ENCODE measurements at regions not wholly inside any gene's neighbourhood (a gene's known extent, or its start where the extent isn't known, plus 50 kb on each side); places are given as distances from the start of the nearest gene placed in this dataset.

DNA sequence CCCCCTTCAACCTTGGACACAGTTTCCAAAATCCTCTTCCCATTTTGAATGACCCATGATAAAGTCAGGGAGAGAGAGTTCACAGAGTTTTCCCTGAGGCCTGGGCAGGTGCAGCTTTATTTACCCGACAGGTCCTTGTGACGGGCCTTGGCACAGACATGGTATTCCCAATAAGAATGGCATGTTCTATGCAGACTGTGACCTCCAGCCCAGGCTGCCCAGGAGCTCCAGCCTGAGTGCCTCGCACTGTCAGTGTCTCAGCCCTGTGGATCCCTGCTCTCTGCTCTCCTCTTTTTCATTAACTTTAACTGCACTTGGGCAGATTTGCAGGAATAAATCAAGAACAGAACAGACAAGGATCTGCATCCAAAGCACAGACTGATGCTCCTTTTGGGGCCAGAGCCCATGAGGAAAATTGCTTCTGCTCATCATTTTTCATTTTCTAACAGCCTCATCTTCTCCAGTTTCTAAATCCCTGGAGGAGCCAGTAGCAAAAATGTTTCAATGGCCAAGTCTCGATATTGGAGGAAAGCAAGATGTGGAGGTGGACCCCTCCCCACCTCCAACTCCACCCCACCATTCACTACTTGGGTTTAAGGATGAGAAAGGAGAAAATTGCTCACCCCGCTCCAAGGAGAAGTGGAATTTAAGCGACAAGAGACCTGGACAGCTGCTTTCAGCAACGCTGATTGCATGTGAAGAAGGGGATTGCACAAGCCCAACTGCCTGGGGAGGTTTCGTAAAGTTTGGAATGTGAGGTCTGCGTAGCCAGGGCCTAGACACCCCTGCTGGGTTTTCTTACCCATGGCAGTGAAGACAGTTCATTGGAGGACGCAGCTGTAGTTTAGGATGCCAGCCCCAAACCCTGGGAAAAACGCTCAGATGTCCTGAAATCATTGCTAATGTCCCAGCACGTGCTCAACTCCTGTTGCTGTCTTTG is 225.9 kb downstream of the WDR11 start:
- DNase-seq: no peak

DNA sequence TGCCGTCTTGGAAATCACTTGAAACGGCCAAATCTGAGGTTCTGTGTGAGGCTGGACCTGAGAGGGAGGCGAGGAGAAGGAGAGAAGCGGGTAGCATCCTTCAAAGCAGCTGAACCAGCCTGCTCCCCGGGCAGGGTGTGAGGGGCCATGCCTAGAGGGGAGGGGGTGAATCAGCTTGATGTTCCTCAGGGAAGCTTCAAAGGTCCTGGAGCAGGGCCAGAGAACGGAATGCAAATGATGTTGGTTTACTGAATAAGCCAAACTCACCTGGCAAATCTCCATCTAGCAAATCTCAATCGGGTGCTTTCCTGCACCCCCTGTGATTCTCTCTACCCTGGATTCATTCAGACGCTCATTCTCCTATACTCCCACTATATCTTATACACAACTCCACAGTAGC is 226.9 kb downstream of the WDR11 start:
- DNase-seq: no peak

DNA sequence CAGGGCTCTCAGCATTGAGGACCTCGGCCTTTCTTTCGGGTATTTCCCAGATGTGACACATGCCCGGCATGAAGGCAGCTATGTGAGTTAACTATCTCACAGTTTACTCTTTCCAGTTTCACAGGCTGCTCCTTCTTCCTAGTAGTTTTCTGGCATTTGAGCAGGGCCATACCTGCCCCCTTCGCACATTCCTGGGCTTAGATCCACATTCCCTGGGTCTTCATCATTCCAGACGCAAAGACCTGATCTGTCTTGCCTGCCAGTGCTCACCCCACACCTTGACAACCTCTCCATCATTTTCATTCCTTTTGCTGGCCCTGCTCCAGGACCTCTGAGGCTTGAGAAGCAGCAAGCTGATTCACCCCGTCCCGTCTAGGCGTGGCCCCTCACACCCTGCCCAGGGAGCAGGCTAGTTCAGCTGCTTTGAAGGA is 227.5 kb downstream of the WDR11 start:
- DNase-seq: no peak

DNA sequence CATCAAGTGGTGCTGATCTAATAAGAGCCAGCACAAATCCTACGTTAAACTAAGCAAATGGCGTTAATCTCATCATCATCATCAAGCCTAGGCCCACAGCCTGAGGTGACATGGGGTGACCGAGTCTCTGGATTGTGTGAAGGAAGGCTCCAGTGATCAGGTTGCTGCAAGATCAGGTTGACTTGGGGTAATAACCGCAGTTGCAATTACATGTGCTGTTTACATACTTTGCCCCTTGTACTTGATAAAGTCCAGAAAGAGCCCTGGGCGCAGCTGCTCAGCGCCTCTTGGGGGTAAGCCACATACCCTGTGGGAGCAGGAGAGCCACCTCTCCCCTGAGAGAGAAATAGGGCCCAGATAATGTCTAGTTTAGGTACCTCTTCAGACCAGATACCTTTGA is 228.1 kb downstream of the WDR11 start:
- no peak for DNase-seq

GRCh38 chr10:121080281-121080891 is 229.2 kb downstream of the WDR11 start:
- no peak for DNase-seq

DNA sequence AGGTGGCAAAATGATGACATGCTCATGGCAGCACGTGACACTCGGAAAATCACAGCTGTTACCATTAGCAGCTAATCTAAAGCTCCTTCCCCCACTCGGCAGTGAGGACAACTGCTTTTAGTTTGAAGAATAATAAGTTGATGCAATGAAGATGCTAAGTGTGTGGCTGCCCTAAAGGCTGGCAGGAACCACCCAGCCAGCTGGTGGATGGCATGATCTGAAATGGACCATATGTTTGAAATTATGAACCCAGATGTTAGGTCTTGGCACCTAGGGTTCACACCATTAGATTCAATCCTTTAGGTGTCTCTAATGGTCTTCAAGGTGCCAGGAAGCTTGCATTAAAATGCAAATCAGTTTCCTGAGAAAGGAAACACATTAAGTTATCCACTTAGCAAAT is 230.1 kb downstream of the WDR11 start:
- no peak for DNase-seq

DNA sequence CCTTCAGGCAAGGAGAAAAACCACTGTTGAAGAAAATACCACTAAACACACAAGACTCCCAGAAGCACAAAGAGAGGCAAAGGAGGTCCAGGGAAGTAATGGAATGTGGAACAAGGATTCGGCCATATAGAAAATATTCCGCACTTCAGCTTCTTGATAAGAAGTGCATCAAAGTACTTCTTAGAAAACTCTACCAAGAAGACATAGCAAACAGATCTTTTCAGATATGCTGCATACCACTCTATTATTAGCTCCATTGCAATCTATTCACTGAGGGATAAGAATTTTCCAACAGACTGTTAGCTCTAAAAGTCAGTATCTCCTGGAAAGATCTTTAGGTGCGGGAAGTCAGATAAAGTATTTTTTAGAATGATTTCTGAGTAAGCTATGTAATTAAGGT is 231.8 kb downstream of the WDR11 start:
- no peak for DNase-seq

- no peak for DNase-seq
Measured at GRCh38 chr10:121084016-121084674, 233.0 kb downstream of the WDR11 start.

- no peak for DNase-seq
Measured at GRCh38 chr10:121084675-121085070, 233.5 kb downstream of the WDR11 start.

- no peak for DNase-seq
Measured at GRCh38 chr10:121085367-121085766, 234.2 kb downstream of the WDR11 start.

DNA sequence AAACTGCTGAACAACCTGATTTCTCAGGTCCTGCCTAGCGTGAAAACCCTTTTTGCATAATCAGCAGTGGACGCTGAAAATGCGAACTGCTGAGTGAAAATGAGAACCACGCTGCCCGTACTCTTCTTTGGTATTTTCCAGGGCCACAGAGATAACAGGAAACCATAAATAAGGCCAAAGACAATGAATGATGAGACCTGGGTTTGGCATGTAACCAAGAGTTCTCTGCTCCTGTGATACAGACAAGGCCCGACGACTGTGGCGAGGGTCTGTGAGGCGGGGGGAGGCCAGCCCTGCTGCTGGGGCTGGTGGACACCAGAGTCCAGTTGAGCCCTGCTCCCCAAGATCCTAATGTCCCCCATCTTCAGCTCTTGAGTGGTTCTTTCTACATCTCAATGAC is 236.0 kb downstream of the WDR11 start:
- no peak for DNase-seq

DNA sequence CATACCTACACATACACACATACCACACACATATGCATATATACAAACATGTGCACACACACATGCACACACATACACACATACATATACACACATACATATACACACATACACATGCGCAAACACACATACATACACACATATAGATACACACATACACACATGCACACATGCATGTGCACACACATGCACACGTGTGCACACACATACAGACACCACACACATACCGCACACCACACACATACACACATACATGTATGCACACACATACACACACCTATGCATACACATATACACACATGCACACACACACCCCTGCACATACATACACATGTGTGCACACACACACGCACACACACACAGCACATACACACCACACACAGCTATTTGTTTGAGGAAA is 236.5 kb downstream of the WDR11 start:
- no peak for DNase-seq

DNA sequence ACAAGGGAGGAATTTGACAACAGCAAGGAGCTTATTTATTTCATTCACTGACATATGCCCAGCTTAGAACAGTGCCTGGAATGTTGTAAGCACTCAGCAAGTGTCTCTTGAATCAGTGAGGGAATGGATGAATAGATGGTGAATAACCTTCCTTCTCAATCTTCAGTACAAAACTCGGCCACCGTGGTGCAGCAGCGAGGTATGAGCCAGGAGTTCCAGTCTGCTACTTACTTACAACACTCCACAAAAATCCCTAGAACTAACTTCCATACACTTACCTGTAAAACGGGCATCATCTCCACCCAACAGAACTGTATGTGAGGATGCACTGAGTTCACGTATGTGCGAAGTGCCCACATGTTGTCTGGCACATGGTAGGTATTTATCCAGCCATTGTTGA is 237.4 kb downstream of the WDR11 start:
- no peak for DNase-seq

DNA sequence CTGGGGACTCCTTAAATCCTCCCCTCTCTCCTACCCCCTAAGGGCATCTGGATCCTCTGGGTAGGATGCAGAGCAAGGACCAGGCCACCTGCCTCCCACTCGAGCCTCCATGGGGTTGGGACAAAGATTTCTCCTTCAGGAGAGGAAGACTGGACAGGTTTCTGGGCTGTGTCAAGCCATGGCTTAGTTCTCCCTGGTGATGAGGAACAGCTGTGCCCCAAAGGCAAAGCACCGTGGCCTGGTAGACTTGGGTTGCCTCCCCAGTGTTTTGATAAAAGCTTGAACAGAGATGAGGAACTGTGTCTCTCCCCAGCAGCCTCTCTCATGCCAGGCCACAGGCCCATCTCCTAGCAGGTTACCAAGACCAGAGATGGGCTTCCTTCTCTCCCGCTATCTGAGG is 238.3 kb downstream of the WDR11 start:
- DNase-seq: no peak

GRCh38 chr10:121091961-121092719 is 241.0 kb downstream of the WDR11 start:
- no peak for DNase-seq

- no peak for DNase-seq
Measured at GRCh38 chr10:121092720-121093095, 241.5 kb downstream of the WDR11 start.

DNA sequence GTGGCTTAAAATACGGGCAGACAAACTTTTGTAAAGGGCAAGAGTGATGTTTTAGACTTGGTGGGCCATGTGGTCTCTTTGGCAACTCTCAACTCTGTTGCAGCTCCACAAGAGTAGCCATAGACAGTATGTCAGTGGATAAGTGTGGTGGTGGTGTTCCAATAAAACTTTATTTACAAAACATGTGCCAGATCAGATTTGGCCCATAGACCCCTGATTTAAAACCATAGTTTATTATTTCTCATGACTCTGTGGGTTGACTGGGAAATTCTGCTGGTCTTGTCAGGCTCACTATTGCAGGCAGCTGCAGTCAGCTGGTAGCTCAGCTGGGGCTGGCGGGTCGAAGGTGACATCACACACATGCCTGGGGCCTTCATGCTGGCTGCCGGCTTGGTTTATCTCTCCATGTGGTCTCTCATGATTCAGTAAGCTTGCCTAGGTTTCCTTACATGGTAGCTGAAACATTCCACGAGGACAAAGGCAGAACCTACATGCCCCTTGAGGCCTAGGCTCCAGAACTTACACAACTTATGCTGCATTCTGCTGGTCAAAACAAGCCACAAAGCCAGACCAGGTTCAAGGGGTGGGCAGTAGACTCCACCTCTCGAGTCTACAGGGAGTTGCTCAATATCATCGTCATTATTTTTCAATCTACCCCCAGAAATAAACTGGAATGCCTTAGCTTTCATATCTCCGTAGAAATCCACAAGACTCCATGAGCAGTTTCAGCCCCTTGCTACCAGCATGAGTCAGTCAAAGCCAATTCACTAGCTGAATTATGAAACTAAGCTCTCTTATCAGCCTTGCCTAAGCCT is 245.7 kb downstream of the WDR11 start:
- DNase-seq: no peak

GRCh38 chr10:121098211-121098610 is 247.0 kb downstream of the WDR11 start:
- no peak for DNase-seq

DNA sequence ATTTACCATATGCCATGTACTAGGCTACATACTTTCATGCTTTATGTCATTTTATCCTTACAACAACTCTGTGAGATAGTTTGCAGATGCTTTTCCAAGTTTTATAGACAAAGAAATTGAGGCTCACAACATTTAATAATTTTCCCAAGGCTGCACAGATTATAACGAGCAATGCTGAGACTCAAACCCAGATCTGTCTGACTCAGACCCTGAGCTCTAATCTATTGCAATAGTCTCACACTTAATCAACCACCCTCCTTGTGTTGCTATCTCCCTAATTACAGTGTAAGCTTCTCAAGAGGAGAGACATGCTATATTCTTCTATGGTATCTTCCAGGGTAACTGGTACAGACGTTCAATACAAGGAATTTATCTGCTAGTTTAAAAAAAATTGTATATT is 247.6 kb downstream of the WDR11 start:
- no peak for DNase-seq

GRCh38 chr10:121099181-121099580 is 248.0 kb downstream of the WDR11 start:
- no peak for DNase-seq

GRCh38 chr10:121099592-121099991 is 248.4 kb downstream of the WDR11 start:
- no peak for DNase-seq

GRCh38 chr10:121101561-121101960 is 250.4 kb downstream of the WDR11 start:
- no peak for DNase-seq

All from stimulated activated CD8-positive, alpha-beta memory T cell treated with anti-CD3 and anti-CD28 coated beads, Interleukin-4, amount 100 ng/mL, for 48 hours (primary cell).